K562 (cell line): ENCODE measurements at regions not wholly inside any gene's neighbourhood (a gene's known extent, or its start where the extent isn't known, plus 50 kb on each side); places are given as distances from the start of the nearest gene placed in this dataset.

Experiments used
- ATAC-seq: fragments of 200-7000 bp; cut with Tn5 transposase; 3 replicates; pipeline ENCODE4 v1.9.1; 2020; ENCODE audit warnings: moderate library complexity
- BruUV-seq: library from RNA; stranded (reverse); fragments of 400-500 nt; replicated peaks from 2 replicates; lab custom pipeline; 2021; lab: Mats Ljungman, UMichigan
- CTCF ChIA-PET: fragments of 300-600 bp; formaldehyde crosslinking; extraction: SDS; loops from one replicate; lab custom pipeline; 2021; ENCODE audit warnings: low intra/inter-chr PET ratio; lab: Yijun Ruan, JAX
- POLR2A ChIA-PET: fragments of 300-600, 350-650 bp; sonication (Branson Sonifier 250); formaldehyde crosslinking; extraction: SDS; loops from one replicate; lab custom pipeline; 2021; ENCODE audit warnings: antibody characterized with exemption, inconsistent platforms; lab: Yijun Ruan, JAX
- DNase-seq, 4 experiments: peaks; one replicate each; pipeline versions ENCODE4 v3.0.0 to v3.0.0-alpha.2; 2011 to 2018; ENCODE audit warnings: low spot score in 3 of 4, mixed read lengths in 3 of 4; ENCODE audit errors: extremely low read depth in 1 of 4
- FAIRE-seq: peaks from 2 replicates; lab custom pipeline; 2011; peaks lifted over from hg19 to GRCh38; lab: Jason Lieb, UNC
- H2AFZ ChIP-seq: 2 replicates; pipeline ENCODE4 v1.6.0; 2011; ENCODE audit warnings: low read depth, low read length, control low read depth, inconsistent platforms
- H3K27ac ChIP-seq: fragments of 200-600 bp; 3 replicates; pipeline ENCODE4 v1.8.0; 2011; ENCODE audit warnings: low read depth, mild to moderate bottlenecking, control low read depth, inconsistent platforms, low read length, moderate library complexity, mixed read lengths; ENCODE audit errors: extremely low read depth
- H3K27me3 ChIP-seq, 2 experiments: fragments of 300-600 bp in 1 of 2; 2 replicates in 1 of 2; 3 replicates in 1 of 2; pipeline versions ENCODE4 v1.6.0 to v1.8.0; 2011; ENCODE audit warnings: inconsistent platforms in 2 of 2, low read length in 2 of 2, mild to moderate bottlenecking in 1 of 2, mixed read lengths in 1 of 2, moderate library complexity in 1 of 2; ENCODE audit not compliant: control insufficient read depth in 2 of 2, insufficient read depth in 2 of 2
- H3K36me3 ChIP-seq: fragments of 300-600 bp; 3 replicates; pipeline ENCODE4 v1.8.0; 2011; ENCODE audit warnings: mild to moderate bottlenecking, low read length, inconsistent platforms; ENCODE audit not compliant: control insufficient read depth, insufficient read depth
- H3K4me1 ChIP-seq, 2 experiments: fragments of 200-600 bp in 1 of 2; replicated peaks in 1 of 2; 2 replicates in 1 of 2; 3 replicates in 1 of 2; pipeline versions ENCODE4 v1.5.1 to v1.8.0; 2011; ENCODE audit warnings: inconsistent platforms in 2 of 2, low read length in 2 of 2, mild to moderate bottlenecking in 1 of 2, mixed read lengths in 1 of 2, moderate library complexity in 1 of 2; ENCODE audit not compliant: control insufficient read depth in 2 of 2, insufficient read depth in 2 of 2
- H3K4me2 ChIP-seq: 2 replicates; pipeline ENCODE4 v1.6.1; 2011; ENCODE audit warnings: low read length, control low read depth, inconsistent platforms, mixed read lengths; ENCODE audit not compliant: insufficient read depth
- H3K4me3 ChIP-seq: fragments of 200-600 bp; sonication (generic), shearing (Covaris generic); 2 replicates; pipeline ENCODE4 v1.5.1; 2016; ENCODE audit warnings: control low read depth, inconsistent platforms
- H3K79me2 ChIP-seq: fragments of 200-600 bp; 3 replicates; pipeline ENCODE4 v1.8.0; 2011; ENCODE audit warnings: low read length, inconsistent platforms; ENCODE audit not compliant: control insufficient read depth, insufficient read depth
- H3K9ac ChIP-seq, 2 experiments: 2 replicates each; pipeline versions ENCODE4 v1.6.0 to v1.6.1; 2011; ENCODE audit warnings: low read depth in 2 of 2, low read length in 2 of 2, control low read depth in 1 of 2, inconsistent platforms in 1 of 2, mild to moderate bottlenecking in 1 of 2, mixed read lengths in 1 of 2; ENCODE audit not compliant: insufficient read depth in 1 of 2
- H3K9me1 ChIP-seq: one replicate; pipeline ENCODE4 v1.6.0; 2011; ENCODE audit warnings: inconsistent platforms, mild to moderate bottlenecking, low read length, moderate library complexity; ENCODE audit not compliant: control insufficient read depth, insufficient read depth
- H3K9me3 ChIP-seq: replicated peaks from 2 replicates; pipeline ENCODE4 v1.5.1; 2011; ENCODE audit warnings: low read depth, low read length, inconsistent platforms; ENCODE audit not compliant: control insufficient read depth, insufficient read depth
- H4K20me1 ChIP-seq: replicated peaks from 2 replicates; pipeline ENCODE4 v1.6.1; 2011; ENCODE audit warnings: low read length, inconsistent platforms, mixed read lengths; ENCODE audit not compliant: control insufficient read depth, insufficient read depth
- DDX20 ChIP-seq: fragments of 450-650 bp; IDR thresholded peaks from 2 replicates; pipeline ENCODE4 v1.6.1; 2016; ENCODE audit warnings: missing genetic modification characterization, low read depth, mild to moderate bottlenecking, missing compliant biosample characterization, moderate library complexity
- ELF4 ChIP-seq: fragments of 450-650 bp; formaldehyde crosslinking; IDR thresholded peaks from 2 replicates; pipeline ENCODE4 v1.4.0; 2022; ENCODE audit warnings: missing genetic modification characterization
- FOS ChIP-seq: IDR thresholded peaks from 3 replicates; pipeline ENCODE4 v1.6.1; 2011; ENCODE audit not compliant: insufficient read length; ENCODE audit errors: extremely low read depth
- JUN ChIP-seq, 2 experiments: sonication (generic) in 1 of 2; formaldehyde crosslinking in 1 of 2; IDR thresholded peaks; 2 replicates each; pipeline versions ENCODE4 v1.6.1 to v1.8.0; 2012 to 2022; ENCODE audit warnings: borderline replicate concordance in 2 of 2, mild to moderate bottlenecking in 2 of 2, improper control_type of control experiment in 1 of 2, low read depth in 1 of 2, low read length in 1 of 2, missing genetic modification reagents in 1 of 2
- KLF1 ChIP-seq: fragments of 450-650 bp; IDR thresholded peaks from 2 replicates; pipeline ENCODE4 v1.6.1; 2016; ENCODE audit warnings: missing genetic modification characterization, missing compliant biosample characterization
- KLF13 ChIP-seq: fragments of 450-650 bp; IDR thresholded peaks from 2 replicates; pipeline ENCODE4 v1.6.1; 2016; ENCODE audit warnings: missing genetic modification characterization, low read depth, mild to moderate bottlenecking, missing compliant biosample characterization, moderate library complexity, borderline replicate concordance
- MBD1 ChIP-seq: fragments of 250-450 bp; sonication (Bioruptor Pico); IDR thresholded peaks from 2 replicates; pipeline ENCODE4 v1.8.0; 2022; ENCODE audit warnings: inconsistent platforms
- MCM3 ChIP-seq: fragments of 450-650 bp; IDR thresholded peaks from 2 replicates; pipeline ENCODE4 v1.6.1; 2016
- NCOA4 ChIP-seq: fragments of 450-650 bp; IDR thresholded peaks from 2 replicates; pipeline ENCODE4 v1.6.1; 2018; ENCODE audit warnings: mild to moderate bottlenecking; ENCODE audit not compliant: partially characterized antibody
- NFE2 ChIP-seq: IDR thresholded peaks from 2 replicates; pipeline ENCODE4 v1.6.1; 2014; ENCODE audit warnings: antibody characterized with exemption, low read depth
- NFIX ChIP-seq: fragments of 250-450 bp; sonication (Bioruptor Pico); IDR thresholded peaks from 2 replicates; pipeline ENCODE4 v1.4.0; 2020; ENCODE audit warnings: low read depth, mild to moderate bottlenecking, moderate library complexity
- PATZ1 ChIP-seq: fragments of 250-450 bp; sonication (Bioruptor Pico); IDR thresholded peaks from 2 replicates; pipeline ENCODE4 v1.5.0; 2020; ENCODE audit warnings: mild to moderate bottlenecking, borderline replicate concordance
- POLR2AphosphoS5 ChIP-seq: IDR thresholded peaks from 2 replicates; pipeline ENCODE4 v1.6.1; 2011; ENCODE audit warnings: mild to moderate bottlenecking, low read depth, low read length, moderate library complexity; ENCODE audit not compliant: control insufficient read depth, insufficient read depth
- RFX1 ChIP-seq: fragments of 450-650 bp; IDR thresholded peaks from 2 replicates; pipeline ENCODE4 v1.6.1; 2016; ENCODE audit warnings: mild to moderate bottlenecking, moderate library complexity
- SMAD3 ChIP-seq: fragments of 450-650 bp; formaldehyde crosslinking; conservative IDR thresholded peaks from 2 replicates; pipeline ENCODE4 v1.4.0; 2020; ENCODE audit warnings: mild to moderate bottlenecking
- SMARCA4 ChIP-seq: fragments of 450-650 bp; IDR thresholded peaks from 2 replicates; pipeline ENCODE4 v1.6.1; 2016
- TEAD1 ChIP-seq, 2 experiments: fragments of 450-650 bp in 1 of 2; sonication (generic) in 1 of 2; formaldehyde crosslinking; IDR thresholded peaks; 2 replicates each; pipeline versions ENCODE4 v1.4.0 to v1.8.0; 2020 to 2022; ENCODE audit warnings: mild to moderate bottlenecking in 2 of 2, missing genetic modification reagents in 1 of 2
- ZNF280B ChIP-seq: fragments of 250-450 bp; sonication (Bioruptor Pico); IDR thresholded peaks from 2 replicates; pipeline ENCODE4 v1.5.1; 2021; ENCODE audit warnings: mild to moderate bottlenecking
- ZNF324 ChIP-seq: fragments of 250-450 bp; sonication (Bioruptor Pico); IDR thresholded peaks from 2 replicates; pipeline ENCODE4 v1.4.0; 2020; ENCODE audit warnings: mild to moderate bottlenecking
- WGBS: fragments of 100-300 bp; shearing (Covaris generic); methylation state at CpG from one replicate; pipeline ENCODE4 v1.1.6; 2016; ENCODE audit warnings: low coverage, mixed read lengths; ENCODE audit not compliant: insufficient coverage; ENCODE audit errors: missing lambda C conversion rate; 5-methylcytosine and 5-hydroxymethylcytosine counted together
- in situ Hi-C: fragments of 300-500 bp; cut with MboI; formaldehyde crosslinking; loops from 4 replicates; pipeline ENCODE4 v1.15.0; 2018; ENCODE audit warnings: inconsistent platforms, mixed read lengths
- intact Hi-C: fragments of 100-400 bp; cut with micrococcal nuclease; formaldehyde crosslinking; loops from 2 replicates; pipeline ENCODE4 v1.14.2; 2022

DNA sequence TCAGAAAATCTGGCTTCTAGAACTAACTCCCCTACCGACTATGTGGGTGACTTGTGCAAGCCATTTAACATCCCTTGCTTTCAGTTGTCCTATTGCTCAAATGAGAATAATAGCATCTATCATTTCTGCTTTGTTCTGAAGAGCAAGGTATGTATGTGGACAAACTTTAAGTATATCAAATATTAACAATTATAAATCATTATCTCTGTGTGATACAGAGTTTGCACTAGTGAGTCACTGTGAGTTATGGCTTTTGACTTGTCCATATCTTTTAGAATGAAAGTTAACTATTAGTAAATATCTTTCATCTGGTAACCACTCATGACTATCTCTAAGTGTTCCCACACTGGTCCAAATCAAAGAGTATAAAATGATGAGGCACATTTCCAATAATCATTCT, 812.9 kb upstream of the ADGRL2 start:
- no peak for ATAC-seq
- Histone ChIP-seq H4K20me1 (no peaks in the 10 kb centered on the region), H3K4me2 (no peak overlapping the region), H3K27me3 (no peaks in the 10 kb centered on the region), H2AFZ (no peak overlapping the region), H3K4me3 (no peak overlapping the region), H3K9me3 (no peaks in the 10 kb centered on the region; the same call in 1 of the 2 replicates), H3K79me2 (no peaks in the 10 kb centered on the region), H3K4me1 (no peaks in the 10 kb centered on the region), H3K36me3 (no peaks in the 10 kb centered on the region), H3K27ac (no peak overlapping the region), H3K9ac (no peak overlapping the region), H3K9me1 (no peaks in the 10 kb centered on the region)
- intact Hi-C loops, result no loop called here
- BruUV-seq, result no TSS peak
- FAIRE-seq, result no peak
- ChIA-PET CTCF (no interaction called here), POLR2A (no interaction called here)
- DNase-seq, result no peak
- in situ Hi-C loops, result no loop called here
- no peak for TF ChIP-seq KLF13 (tag)
- TF ChIP-seq SMARCA4, result no peak
- no peak for TF ChIP-seq NCOA4
- TF ChIP-seq ZNF324 (CRISPR knock-in tag), result no peak
- TF ChIP-seq MCM3, result no peak
- no peak for TF ChIP-seq ELF4 (CRISPR knock-in tag)
- no peak for TF ChIP-seq RFX1
- no peak for TF ChIP-seq FOS
- no peak for TF ChIP-seq NFIX (CRISPR knock-in tag)
- TF ChIP-seq POLR2AphosphoS5, result no peak
- no peak for TF ChIP-seq PATZ1 (CRISPR knock-in tag)
- no peak for TF ChIP-seq SMAD3 (CRISPR knock-in tag)
- no peak for TF ChIP-seq MBD1
- no peak for TF ChIP-seq JUN (IDR thresholded peaks at IDR 0.05; ENCODE audit: borderline replicate concordance, low read depth, low read length)
- TF ChIP-seq JUN (CRISPR knock-in tag; IDR thresholded peaks at IDR 0.05; ENCODE audit: borderline replicate concordance), result no peak
- no peak for TF ChIP-seq ZNF280B
- no peak for TF ChIP-seq TEAD1 (CRISPR knock-in tag; IDR thresholded peaks at IDR 0.05)
- TF ChIP-seq DDX20, result no peak
- no peak for TF ChIP-seq KLF1
- no peak for TF ChIP-seq NFE2
- 0% methylated on average over 1 of the region's 1 CpG for WGBS
